NK-92 treated with Interleukin-12 subunit alpha and Interleukin-12 subunit beta, amount 100 ng/mL, for 24 hours (cell line): ENCODE measurements at regions not wholly inside any gene's neighbourhood (a gene's known extent, or its start where the extent isn't known, plus 50 kb on each side); places are given as distances from the start of the nearest gene placed in this dataset.

Experiments used
- DNase-seq: peaks from one replicate; lab custom pipeline; 2025; lab: John Stamatoyannopoulos, UW

DNA sequence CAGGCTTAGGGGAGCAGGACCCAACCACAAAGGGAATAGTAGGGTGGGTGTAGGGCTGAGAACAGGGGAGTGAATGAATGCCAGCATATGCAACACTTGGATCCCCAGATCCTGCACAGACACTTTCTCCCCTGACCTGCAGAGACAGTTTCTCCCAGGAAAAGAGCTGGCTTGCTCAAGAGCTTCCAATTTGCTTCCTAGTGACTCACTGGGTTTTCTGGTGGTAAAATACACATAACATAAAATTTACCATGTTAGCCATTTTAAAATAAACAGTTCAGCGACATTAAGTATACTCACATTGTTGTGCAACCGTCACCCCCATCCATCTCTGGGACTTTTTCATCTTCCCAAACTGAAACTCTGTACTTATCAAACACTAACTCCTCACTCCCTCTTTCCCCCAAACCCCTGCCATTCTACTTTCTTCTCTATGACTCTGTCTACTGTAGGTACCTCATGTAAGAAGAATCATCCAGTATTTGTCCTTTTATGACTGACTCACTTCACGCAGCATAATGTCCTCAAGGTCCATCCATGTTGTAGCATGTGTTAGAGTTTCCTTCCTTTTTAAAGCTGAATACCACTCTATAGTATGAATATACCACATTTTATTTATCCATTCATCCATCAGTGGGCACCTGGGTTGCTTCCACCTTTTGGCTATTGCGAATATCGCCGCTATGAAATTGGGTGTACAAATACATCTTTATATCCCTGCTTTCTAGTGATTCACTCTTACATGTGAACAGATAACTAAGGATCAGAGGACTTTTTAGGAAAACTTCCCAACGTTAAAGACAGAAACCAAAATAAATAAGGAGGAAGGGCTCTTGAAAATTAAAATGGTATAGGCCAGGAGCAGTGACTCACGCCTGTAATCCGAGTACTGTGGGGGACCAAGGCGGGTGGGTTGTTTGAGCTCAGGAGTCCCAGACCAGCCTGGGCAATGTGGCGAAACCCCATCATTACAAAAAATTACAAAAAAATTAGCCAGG is 95.6 kb upstream of the TJP1 start:
- no peak for DNase-seq

DNA sequence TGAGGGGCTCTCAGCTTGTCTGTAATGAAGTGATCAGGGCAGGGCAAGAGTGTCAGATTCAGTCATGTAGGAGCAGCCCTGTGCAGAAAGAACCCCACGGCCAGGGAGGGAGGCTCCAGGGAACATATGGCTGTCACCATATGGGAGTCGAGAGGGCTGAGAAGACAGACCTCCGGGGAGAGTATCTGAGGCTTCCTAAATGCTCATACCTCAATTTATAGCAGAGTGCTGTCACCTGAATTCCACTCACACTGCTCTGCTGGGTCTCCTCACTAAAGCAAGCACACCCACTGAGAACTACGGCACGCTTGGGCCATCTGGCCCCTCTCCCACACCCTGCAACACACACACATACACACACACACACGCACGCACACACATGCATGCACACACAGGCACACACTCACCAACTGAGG is 92.3 kb upstream of the TJP1 start:
- DNase-seq: no peak

DNA sequence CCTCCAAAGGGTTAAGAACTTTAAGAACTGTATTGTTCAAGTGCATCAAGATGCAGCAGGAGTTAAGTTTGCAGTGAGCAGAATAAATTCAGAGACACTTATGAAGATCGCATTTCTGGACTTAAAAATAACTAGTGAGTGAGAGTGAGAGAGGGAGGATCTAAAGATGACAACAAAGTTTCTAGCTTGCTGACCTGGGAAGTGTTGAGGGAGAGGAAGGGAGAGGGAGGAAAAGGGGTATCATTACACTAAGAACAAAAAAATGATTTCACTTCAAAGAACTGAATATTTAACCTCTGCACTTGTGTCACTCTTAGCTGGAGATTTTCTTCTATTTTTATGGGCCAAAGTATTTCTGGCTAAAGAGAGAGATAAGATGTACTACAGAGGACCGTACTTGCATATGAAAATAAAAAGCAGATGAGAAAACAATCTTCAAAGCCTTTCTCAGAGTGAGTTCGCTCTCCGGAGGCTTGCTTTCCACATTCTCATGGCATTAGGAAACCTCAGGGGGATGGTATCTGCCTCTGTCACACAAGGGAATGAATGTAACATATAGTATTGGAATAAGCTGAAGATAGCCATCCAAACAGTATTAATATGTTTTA is 91.4 kb upstream of the TJP1 start:
- DNase-seq: no peak

DNA sequence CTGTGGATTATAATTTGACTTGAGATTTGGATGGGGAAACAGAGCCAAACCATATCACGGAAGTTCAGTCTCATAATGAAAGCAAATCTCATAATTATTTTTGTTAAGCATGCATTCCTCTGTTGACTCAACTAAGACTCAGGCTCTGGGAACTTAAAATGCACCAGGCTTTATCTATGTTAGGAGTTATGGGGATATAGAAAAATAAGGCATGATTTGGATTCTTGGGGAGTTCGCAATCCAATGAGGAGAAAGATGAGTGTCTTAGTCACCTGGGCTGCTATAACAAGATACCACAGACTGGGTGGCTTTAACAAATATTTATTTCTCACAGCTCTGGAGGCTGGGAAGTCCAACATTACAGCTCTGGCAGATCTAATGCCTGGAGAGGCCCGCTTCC is 89.4 kb upstream of the TJP1 start:
- DNase-seq: no peak

DNA sequence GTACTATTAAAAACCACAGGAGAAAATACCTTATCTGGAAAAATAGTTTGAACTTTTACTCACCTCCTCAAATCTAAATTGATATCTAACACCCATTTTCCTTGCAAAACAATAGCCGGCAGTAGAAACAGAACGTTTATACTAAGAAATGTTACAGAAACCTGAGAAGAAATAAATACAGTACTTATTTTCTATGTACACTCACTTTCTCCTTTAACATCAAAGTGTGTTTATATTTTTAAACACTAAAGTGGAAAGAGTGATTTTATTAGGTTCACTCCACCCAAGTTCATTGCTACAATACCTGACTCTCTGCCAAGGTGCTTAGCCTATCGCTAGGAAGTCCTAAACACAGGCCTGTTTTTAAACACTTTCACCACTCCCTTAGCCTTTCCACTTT is 87.8 kb upstream of the TJP1 start:
- DNase-seq: no peak

DNA sequence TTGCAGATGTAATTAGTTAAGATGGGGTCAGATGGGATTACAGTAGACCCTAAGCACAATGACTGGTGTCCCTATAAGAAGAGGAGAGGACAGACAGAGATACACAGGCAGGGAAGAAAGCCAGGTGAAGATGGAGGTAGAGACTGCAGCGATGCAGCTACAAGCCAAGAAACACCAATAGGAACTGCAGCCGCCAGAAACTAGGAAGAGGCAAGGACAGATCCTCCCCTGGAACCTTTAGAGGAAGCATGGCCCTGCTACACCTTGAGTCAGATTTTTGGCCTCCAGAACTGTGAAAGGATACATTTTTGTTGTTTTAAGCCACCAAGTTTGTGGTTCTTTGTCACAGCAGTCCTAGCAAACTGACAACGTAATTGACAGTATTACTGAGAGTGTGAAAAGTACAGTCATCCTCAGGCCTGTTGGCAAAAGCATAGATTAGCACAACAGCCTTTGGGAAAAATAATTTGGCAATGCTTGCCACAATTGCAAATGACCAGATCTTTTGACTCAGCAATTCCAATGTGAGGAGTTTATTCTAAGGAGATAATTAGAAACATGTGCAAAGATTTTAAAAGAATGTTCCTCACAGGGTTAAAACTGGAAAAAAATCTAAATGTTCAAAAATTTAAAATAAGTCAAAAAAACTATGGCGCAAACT is 82.6 kb upstream of the TJP1 start:
- no peak for DNase-seq

GRCh38 chr15:29903785-29904464 is 81.7 kb upstream of the TJP1 start:
- DNase-seq: no peak

DNA sequence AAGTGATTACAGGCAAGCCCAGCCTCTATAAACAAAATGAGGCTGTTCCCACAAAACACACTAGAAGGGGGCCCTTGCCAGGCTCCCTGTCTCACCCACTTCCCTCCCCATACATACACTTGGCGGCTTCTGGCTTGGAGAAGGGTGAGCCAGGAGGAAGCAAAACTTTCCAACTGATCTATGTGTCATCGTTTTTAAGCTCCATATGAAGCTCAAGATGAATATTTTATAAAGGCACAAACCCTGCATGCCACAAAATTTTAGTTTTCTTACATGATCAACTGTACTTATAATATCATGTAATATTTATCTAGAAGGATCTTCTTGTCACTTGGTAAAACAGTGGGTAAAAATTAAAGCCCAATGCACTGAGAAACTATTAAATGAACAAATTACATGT is 80.8 kb upstream of the TJP1 start:
- no peak for DNase-seq

- DNase-seq: no peak
Measured at GRCh38 chr15:29900237-29901189, 78.2 kb upstream of the TJP1 start.

GRCh38 chr15:29896062-29896461 is 73.8 kb upstream of the TJP1 start:
- no peak for DNase-seq

GRCh38 chr15:29891096-29891457 is 68.8 kb upstream of the TJP1 start:
- DNase-seq: no peak

- DNase-seq: no peak
Measured at GRCh38 chr15:29890336-29891095, 68.2 kb upstream of the TJP1 start.

DNA sequence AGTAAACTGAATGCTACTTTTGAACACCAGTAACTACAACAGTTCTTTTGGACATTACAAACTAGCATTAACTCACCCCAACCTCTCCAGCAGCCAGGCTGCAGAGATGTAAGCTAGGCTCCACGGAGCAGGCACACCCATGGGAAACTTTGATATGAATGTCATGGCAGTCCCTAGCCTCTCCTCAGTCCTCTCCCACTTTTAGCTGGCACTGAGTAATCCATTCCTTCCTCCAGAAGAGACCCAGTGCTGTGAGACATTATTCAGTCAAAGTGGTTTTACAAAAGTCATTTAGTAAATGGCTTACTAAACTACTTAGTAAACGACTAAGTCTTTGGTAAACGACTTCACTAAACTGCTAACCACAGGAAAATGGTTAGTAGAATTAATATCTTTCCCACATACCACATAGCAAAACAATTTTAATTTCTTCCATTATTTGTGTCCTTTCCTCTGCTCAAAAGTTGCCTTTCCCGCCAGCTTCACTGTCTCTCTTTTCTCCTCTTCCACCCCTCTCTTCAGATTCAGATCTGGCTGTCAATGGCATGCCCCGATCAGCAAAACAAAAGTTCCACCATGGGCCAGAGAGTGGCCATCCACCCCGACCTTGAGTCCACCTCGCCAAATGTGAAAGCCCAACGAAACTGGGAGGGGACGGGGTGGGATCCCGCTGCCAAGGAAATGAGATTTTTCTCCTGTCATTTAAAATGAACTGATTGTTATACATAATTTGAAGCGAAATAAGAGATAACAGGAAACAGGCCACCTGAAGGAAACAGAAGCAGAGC is 67.5 kb upstream of the TJP1 start:
- no peak for DNase-seq

GRCh38 chr15:29888646-29889045 is 66.4 kb upstream of the TJP1 start:
- no peak for DNase-seq

DNA sequence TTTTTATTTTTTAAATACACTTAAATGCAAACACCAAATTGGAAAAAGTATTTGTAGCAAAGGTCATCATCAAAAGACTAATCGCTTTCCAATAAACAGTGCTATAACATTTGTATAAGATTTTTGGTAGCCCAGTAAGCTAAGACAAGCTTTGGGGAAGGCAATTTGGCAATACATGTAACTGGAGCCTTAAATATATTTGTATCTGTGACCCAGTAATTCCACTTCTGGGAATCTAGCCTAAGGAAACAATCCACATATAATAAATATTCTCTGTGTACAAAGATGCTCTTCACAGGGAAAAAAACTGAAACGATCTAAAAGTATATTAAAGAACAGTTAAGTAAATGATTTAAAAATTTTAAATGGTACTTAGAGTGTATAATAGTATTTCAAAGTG is 65.5 kb upstream of the TJP1 start:
- DNase-seq: no peak

DNA sequence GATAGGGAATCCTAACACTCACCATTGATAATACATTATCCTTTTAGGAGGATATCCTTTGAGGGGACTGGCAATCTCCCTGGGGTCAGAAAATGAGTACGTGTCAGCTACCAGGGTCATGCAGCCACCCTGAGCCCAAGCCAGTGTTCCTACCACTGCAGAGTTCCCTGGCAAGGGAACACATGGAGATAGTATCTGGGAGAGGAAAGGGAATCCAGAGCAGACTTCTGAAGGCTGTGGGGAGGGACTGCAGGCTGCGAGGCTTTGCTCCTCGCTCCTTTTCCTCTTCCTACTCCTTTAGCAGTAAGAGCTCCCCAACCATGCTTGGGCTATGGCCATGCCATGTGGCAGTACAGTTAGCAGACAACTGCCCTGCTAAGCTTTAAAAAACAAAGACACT is 62.9 kb upstream of the TJP1 start:
- DNase-seq: no peak

GRCh38 chr15:29883126-29883525 is 60.9 kb upstream of the TJP1 start:
- DNase-seq: no peak

- DNase-seq: no peak
Measured at GRCh38 chr15:29880886-29881285, 58.6 kb upstream of the TJP1 start.

GRCh38 chr15:29880341-29880740 is 58.1 kb upstream of the TJP1 start:
- no peak for DNase-seq

GRCh38 chr15:29874977-29875376 is 52.7 kb upstream of the TJP1 start:
- DNase-seq: no peak
